HepG2 (cell line): ENCODE measurements at regions not wholly inside any gene's neighbourhood (a gene's known extent, or its start where the extent isn't known, plus 50 kb on each side); places are given as distances from the start of the nearest gene placed in this dataset.

Experiments used
- ATAC-seq: fragments of 200-7000 bp; cut with Tn5 transposase; 3 replicates; pipeline ENCODE4 v1.9.1; 2020; ENCODE audit warnings: mild to moderate bottlenecking, moderate library complexity
- BruUV-seq: library from RNA; stranded (reverse); fragments of 400-500 nt; replicated peaks from 2 replicates; lab custom pipeline; 2021; lab: Mats Ljungman, UMichigan
- CTCF ChIA-PET: fragments of 300-600 bp; formaldehyde crosslinking; extraction: SDS; loops from one replicate; lab custom pipeline; 2021; ENCODE audit warnings: low total read pairs, inconsistent platforms, low intra/inter-chr PET ratio; lab: Yijun Ruan, JAX
- POLR2A ChIA-PET: fragments of 350-600 bp; sonication (Branson Sonifier 250); formaldehyde crosslinking; loops from one replicate; lab custom pipeline; 2020; ENCODE audit warnings: antibody characterized with exemption, inconsistent platforms; lab: Yijun Ruan, JAX
- DNase-seq: peaks from one replicate; pipeline ENCODE4 v3.0.0-alpha.2; 2015; ENCODE audit warnings: low spot score
- FAIRE-seq: peaks from 3 replicates; lab custom pipeline; 2011; peaks lifted over from hg19 to GRCh38; lab: Jason Lieb, UNC
- H2AFZ ChIP-seq: one replicate; pipeline ENCODE4 v1.6.1; 2011; ENCODE audit warnings: low read length, inconsistent platforms
- H3K27ac ChIP-seq: fragments of 300-600 bp; 3 replicates; pipeline ENCODE4 v1.8.0; 2011; ENCODE audit warnings: mixed run types, mild to moderate bottlenecking, mixed read lengths, low read length, inconsistent platforms; ENCODE audit not compliant: insufficient read depth; ENCODE audit errors: extremely low read length
- H3K27me3 ChIP-seq, 2 experiments: fragments of 200-600 bp in 1 of 2; 2 replicates in 1 of 2; 3 replicates in 1 of 2; pipeline versions ENCODE4 v1.6.0 to v1.8.0; 2011; ENCODE audit warnings: low read length in 2 of 2, mild to moderate bottlenecking in 2 of 2, moderate library complexity in 2 of 2, inconsistent platforms in 1 of 2; ENCODE audit not compliant: insufficient read depth in 2 of 2, control insufficient read depth in 1 of 2
- H3K36me3 ChIP-seq, 2 experiments: fragments of 200-600 bp in 1 of 2; replicated peaks in 1 of 2; 2 replicates in 1 of 2; 3 replicates in 1 of 2; pipeline versions ENCODE4 v1.5.1 to v1.8.0; 2011; ENCODE audit warnings: low read length in 2 of 2, inconsistent platforms in 1 of 2; ENCODE audit not compliant: insufficient read depth in 2 of 2, control insufficient read depth in 1 of 2
- H3K4me1 ChIP-seq: 2 replicates; pipeline ENCODE4 v1.5.1; 2012; ENCODE audit warnings: low read length, inconsistent platforms; ENCODE audit not compliant: insufficient read depth
- H3K4me2 ChIP-seq: 2 replicates; pipeline ENCODE4 v1.6.0; 2011; ENCODE audit warnings: low read depth, low read length, inconsistent platforms
- H3K4me3 ChIP-seq, 3 experiments: fragments of 200-600 bp in 1 of 3; sonication (generic), shearing (Covaris generic) in 1 of 3; replicated peaks in 1 of 3; 2 replicates each; pipeline ENCODE4 v1.5.1; 2011 to 2016; ENCODE audit warnings: low read length in 3 of 3, inconsistent platforms in 2 of 3, low read depth in 2 of 3, mild to moderate bottlenecking in 2 of 3, control low read depth in 1 of 3, mixed read lengths in 1 of 3; ENCODE audit not compliant: insufficient read depth in 1 of 3
- H3K79me2 ChIP-seq: one replicate; pipeline ENCODE4 v1.6.1; 2011; ENCODE audit warnings: low read length, inconsistent platforms; ENCODE audit not compliant: insufficient read depth
- H3K9ac ChIP-seq: 2 replicates; pipeline ENCODE4 v1.6.0; 2011; ENCODE audit warnings: mild to moderate bottlenecking, low read depth, low read length, inconsistent platforms; ENCODE audit not compliant: insufficient read depth
- H3K9me3 ChIP-seq: 2 replicates; pipeline ENCODE4 v1.5.1; 2012; ENCODE audit warnings: mild to moderate bottlenecking, low read length
- H4K20me1 ChIP-seq: 2 replicates; pipeline ENCODE4 v1.6.0; 2011; ENCODE audit warnings: inconsistent platforms, mild to moderate bottlenecking, low read length, moderate library complexity; ENCODE audit not compliant: insufficient read depth
- FOXP4 ChIP-seq: sonication (generic); formaldehyde crosslinking; IDR thresholded peaks from 2 replicates; pipeline ENCODE4 v1.4.0; 2020; ENCODE audit warnings: missing genetic modification reagents
- HNF4G ChIP-seq, 2 experiments: sonication (generic) in 1 of 2; formaldehyde crosslinking in 1 of 2; IDR thresholded peaks; 2 replicates each; pipeline versions ENCODE4 v1.4.0 to v1.6.1; 2011 to 2020; ENCODE audit warnings: borderline replicate concordance in 2 of 2, low read depth in 2 of 2, mild to moderate bottlenecking in 2 of 2, low read length in 1 of 2, missing genetic modification reagents in 1 of 2, moderate library complexity in 1 of 2
- HOXD1 ChIP-seq: sonication (generic); formaldehyde crosslinking; IDR thresholded peaks from 2 replicates; pipeline ENCODE4 v1.5.0; 2020; ENCODE audit warnings: missing genetic modification reagents
- PCBP1 ChIP-seq: fragments of 200-400 bp; formaldehyde crosslinking; IDR thresholded peaks from 2 replicates; pipeline ENCODE4 v1.6.1; 2017; ENCODE audit warnings: mild to moderate bottlenecking, low read depth, low read length, borderline replicate concordance
- WGBS: methylation state at CpG from one replicate; pipeline ENCODE4 v1.1.6; 2017; ENCODE audit warnings: low lambda C conversion rate; 5-methylcytosine and 5-hydroxymethylcytosine counted together
- in situ Hi-C: cut with HindIII; loops from 2 replicates; pipeline ENCODE4 v1.10.0; 2017; ENCODE audit warnings: low pct_unique_long_range_greater_than_20kb; ENCODE audit not compliant: extremely low pct_ligation_motif_present
- intact Hi-C: fragments of 100-400 bp; cut with micrococcal nuclease; formaldehyde crosslinking; loops from one replicate; pipeline ENCODE4 v1.10.0; 2022; ENCODE audit not compliant: unreplicated experiment

GRCh38 chr2:174667250-174667860 is 69.8 kb upstream of the WIPF1 start (continued):
- TF ChIP-seq FOXP4 (CRISPR knock-in tag) (no peak), HNF4G (IDR thresholded peaks at IDR 0.05; ENCODE audit: borderline replicate concordance, low read depth, low read length) (no peak), HNF4G (CRISPR knock-in tag; IDR thresholded peaks at IDR 0.05; ENCODE audit: borderline replicate concordance, low read depth) (no peak)

- CTCF ChIA-PET, result no interaction called here
- Histone ChIP-seq H3K9me3 (no peaks in the 10 kb centered on the region), H3K79me2 (no peaks in the 10 kb centered on the region), H3K4me1 (no peaks in the 10 kb centered on the region), H3K27me3 (peaks cover 2 to 38% of the 10 kb centered on the region in 2 experiments; a peak in 4 of 5 replicates), H3K4me3 (no peak overlapping the region), H3K27ac (no peak overlapping the region), H3K9ac (no peak overlapping the region), H4K20me1 (no peaks in the 10 kb centered on the region), H3K4me2 (no peak overlapping the region), H2AFZ (no peak overlapping the region), H3K36me3 (no peaks in the 10 kb centered on the region)
- BruUV-seq, result no TSS peak
- FAIRE-seq (no peak), ATAC-seq (no peak; the same call in 2 of the 3 replicates), DNase-seq (no peak)
- TF ChIP-seq HOXD1 (CRISPR knock-in tag), result no peak
- TF ChIP-seq PCBP1, result no peak
- WGBS, result 27% methylated on average over 5 of the region's 5 CpGs
- POLR2A ChIA-PET, result no interaction called here
- intact Hi-C loops (no loop called here), in situ Hi-C loops (no loop called here)
Observed at GRCh38 chr2:174666845-174667244, 69.2 kb upstream of the WIPF1 start.
